CD14-positive monocyte (primary cell): ENCODE measurements at regions not wholly inside any gene's neighbourhood (a gene's known extent, or its start where the extent isn't known, plus 50 kb on each side); places are given as distances from the start of the nearest gene placed in this dataset.
A peak's percentile ranks its signal among the peaks of the same experiment; 100 is the strongest.

ENCODE experiments used
- DNase-seq, 3 donors: peaks; one replicate each; pipeline ENCODE4 v3.0.0-alpha.2; 2011 to 2022
- H2AFZ ChIP-seq: 2 replicates; pipeline ENCODE4 v1.6.0; 2012; ENCODE audit warnings: mild to moderate bottlenecking, low read depth, low read length, inconsistent platforms; ENCODE audit not compliant: insufficient read depth, poor library complexity, severe bottlenecking
- H3K27ac ChIP-seq, 2 donors: 1 replicate in 1 of 2; 2 replicates in 1 of 2; pipeline ENCODE4 v1.5.1; 2012 to 2013; ENCODE audit warnings: low read length in 2 of 2, control low read depth in 1 of 2, inconsistent platforms in 1 of 2, low read depth in 1 of 2, mild to moderate bottlenecking in 1 of 2
- H3K27me3 ChIP-seq, 2 donors: one replicate each; pipeline versions ENCODE4 v1.6.0 to v1.6.1; 2011 to 2013; ENCODE audit warnings: low read length in 2 of 2; ENCODE audit not compliant: control insufficient read depth in 2 of 2, insufficient read depth in 2 of 2
- H3K36me3 ChIP-seq, 2 donors: replicated peaks in 1 of 2; 1 replicate in 1 of 2; 2 replicates in 1 of 2; pipeline versions ENCODE4 v1.5.1 to v1.6.1; 2012 to 2013; ENCODE audit warnings: low read length in 2 of 2, control low read depth in 1 of 2, inconsistent platforms in 1 of 2, mild to moderate bottlenecking in 1 of 2; ENCODE audit not compliant: insufficient read depth in 2 of 2, control insufficient read depth in 1 of 2
- H3K4me1 ChIP-seq, 2 donors: 1 replicate in 1 of 2; 2 replicates in 1 of 2; pipeline versions ENCODE4 v1.5.1 to v1.6.1; 2012 to 2013; ENCODE audit warnings: low read length in 2 of 2, control low read depth in 1 of 2, inconsistent platforms in 1 of 2, mild to moderate bottlenecking in 1 of 2, moderate library complexity in 1 of 2; ENCODE audit not compliant: insufficient read depth in 2 of 2, control insufficient read depth in 1 of 2
- H3K4me2 ChIP-seq: replicated peaks from 2 replicates; pipeline ENCODE3; 2012; ENCODE audit warnings: low read length, moderate library complexity, mild to moderate bottlenecking; ENCODE audit not compliant: poor library complexity, severe bottlenecking; ENCODE audit errors: extremely low read depth
- H3K4me3 ChIP-seq, 3 experiments: fragments of 200-600 bp in 1 of 3; sonication (generic) in 1 of 3; replicated peaks in 1 of 3; 1 replicate in 2 of 3; 2 replicates in 1 of 3; pipeline ENCODE4 v1.5.1; 2011 to 2013; ENCODE audit warnings: low read length in 3 of 3, mild to moderate bottlenecking in 3 of 3, control low read depth in 2 of 3, low read depth in 2 of 3, inconsistent platforms in 1 of 3, moderate library complexity in 1 of 3
- H3K79me2 ChIP-seq: 2 replicates; pipeline ENCODE4 v1.6.0; 2012; ENCODE audit warnings: mild to moderate bottlenecking, control low read depth, inconsistent platforms, low read length, moderate library complexity; ENCODE audit not compliant: insufficient read depth
- H3K9ac ChIP-seq: 2 replicates; pipeline ENCODE4 v1.6.0; 2017; ENCODE audit warnings: low read length, mild to moderate bottlenecking; ENCODE audit not compliant: insufficient read depth, poor library complexity, severe bottlenecking
- H3K9me3 ChIP-seq, 2 donors: replicated peaks in 1 of 2; 1 replicate in 1 of 2; 2 replicates in 1 of 2; pipeline versions ENCODE4 v1.5.1 to v1.6.1; 2012 to 2013; ENCODE audit warnings: low read length in 2 of 2, control low read depth in 1 of 2; ENCODE audit not compliant: control insufficient read depth in 1 of 2, insufficient read depth in 1 of 2
- H4K20me1 ChIP-seq: 2 replicates; pipeline ENCODE4 v1.6.0; 2012; ENCODE audit warnings: mild to moderate bottlenecking, low read length, control low read depth, moderate library complexity; ENCODE audit not compliant: insufficient read depth
- H3K27ac Mint-ChIP-seq, 7 donors: one replicate each; pipeline ENCODE4 v1.8.0; 2020; ENCODE audit warnings: mild to moderate bottlenecking in 7 of 7, mixed read lengths in 7 of 7, moderate library complexity in 6 of 7, inconsistent platforms in 2 of 7
- H3K27me3 Mint-ChIP-seq, 3 donors: one replicate each; pipeline ENCODE4 v1.8.0; 2021 to 2022; ENCODE audit warnings: low read depth in 3 of 3, mild to moderate bottlenecking in 3 of 3, mixed read lengths in 3 of 3, moderate library complexity in 3 of 3, inconsistent platforms in 1 of 3
- H3K36me3 Mint-ChIP-seq, 2 donors: one replicate each; pipeline ENCODE4 v1.8.0; 2020; ENCODE audit warnings: mixed read lengths in 2 of 2, inconsistent platforms in 1 of 2, mild to moderate bottlenecking in 1 of 2
- H3K4me1 Mint-ChIP-seq: one replicate; pipeline ENCODE4 v1.8.0; 2020; ENCODE audit warnings: mild to moderate bottlenecking, mixed read lengths
- H3K4me3 Mint-ChIP-seq, 2 donors: one replicate each; pipeline ENCODE4 v1.8.0; 2020; ENCODE audit warnings: mild to moderate bottlenecking in 2 of 2, mixed read lengths in 2 of 2, moderate library complexity in 1 of 2
- H3K9me3 Mint-ChIP-seq, 7 donors: one replicate each; pipeline ENCODE4 v1.8.0; 2020 to 2022; ENCODE audit warnings: mixed read lengths in 7 of 7, mild to moderate bottlenecking in 6 of 7, moderate library complexity in 6 of 7, inconsistent platforms in 2 of 7
- CTCF ChIP-seq: fragments of 200-600 bp; IDR thresholded peaks from one replicate; pipeline ENCODE4 v1.8.0; 2022; ENCODE audit warnings: antibody characterized with exemption, mild to moderate bottlenecking
- WGBS: methylation state at CpG from one replicate; pipeline ENCODE4 v1.1.5; 2013; ENCODE audit warnings: missing lambda C conversion rate; ENCODE audit not compliant: insufficient coverage; 5-methylcytosine and 5-hydroxymethylcytosine counted together
- intact Hi-C, 2 donors: fragments of 100-400 bp; cut with micrococcal nuclease; formaldehyde crosslinking; loops; one replicate each; pipeline versions ENCODE4 v1.15.0 to v1.15.1; 2023

GRCh38 chr16:65679785-65680184, 557.9 kb upstream of the CDH11 start:
- Histone ChIP-seq H3K36me3 (no peaks in the 10 kb centered on the region), H3K4me3 (no peak overlapping the region), H3K4me2 (no peak overlapping the region), H3K27ac (no peak overlapping the region), H3K27me3 (no peaks in the 10 kb centered on the region), H3K9ac (no peak overlapping the region), H3K4me1 (no peaks in the 10 kb centered on the region), H2AFZ (no peak overlapping the region), H3K79me2 (no peaks in the 10 kb centered on the region), H4K20me1 (no peaks in the 10 kb centered on the region), H3K9me3 (peaks cover 0 to 7% of the 10 kb centered on the region in 2 donors)
- peaks cover 0 to 11% (median 4%) of the 10 kb centered on the region in 3 donors for H3K27me3 Mint-ChIP-seq
- H3K9me3 Mint-ChIP-seq: peaks cover 0 to 8% (median 3%) of the 10 kb centered on the region in 7 donors
- no peak for TF ChIP-seq CTCF
- no peak overlapping the region for H3K4me3 Mint-ChIP-seq
- no peaks in the 10 kb centered on the region for H3K36me3 Mint-ChIP-seq
- no peak for DNase-seq
- no peaks in the 10 kb centered on the region for H3K4me1 Mint-ChIP-seq
- intact Hi-C loops: no loop called here
- WGBS: 62% methylated on average over 2 of the region's 5 CpGs
- no peak overlapping the region for H3K27ac Mint-ChIP-seq

GRCh38 chr16:65675161-65675560, 553.3 kb upstream of the CDH11 start:
- intact Hi-C loops: no loop called here
- Histone ChIP-seq H3K27ac (no peak overlapping the region), H3K79me2 (no peaks in the 10 kb centered on the region), H3K36me3 (no peaks in the 10 kb centered on the region), H3K4me2 (no peak overlapping the region), H4K20me1 (no peaks in the 10 kb centered on the region), H3K9me3 (no peaks in the 10 kb centered on the region), H3K9ac (no peak overlapping the region), H3K4me1 (peaks cover 0 to 9% of the 10 kb centered on the region in 2 donors), H3K4me3 (no peak overlapping the region), H2AFZ (no peak overlapping the region), H3K27me3 (no peaks in the 10 kb centered on the region)
- 63% methylated on average over 1 of the region's 1 CpG for WGBS
- no peak for TF ChIP-seq CTCF
- DNase-seq: no peak
- Mint-ChIP-seq H3K27ac (peak overlapping the region in 1 of 7 donors; percentile 8), H3K4me1 (peaks cover 10% of the 10 kb centered on the region), H3K9me3 (peaks cover 0 to 7% (median 0%) of the 10 kb centered on the region in 7 donors), H3K4me3 (no peak overlapping the region), H3K27me3 (peaks cover 0 to 6% (median 4%) of the 10 kb centered on the region in 3 donors), H3K36me3 (no peaks in the 10 kb centered on the region)
